ENCODE measurements at regions not wholly inside any gene's neighbourhood (a gene's known extent, or its start where the extent isn't known, plus 50 kb on each side); places are given as distances from the start of the nearest gene placed in this dataset.

DNA sequence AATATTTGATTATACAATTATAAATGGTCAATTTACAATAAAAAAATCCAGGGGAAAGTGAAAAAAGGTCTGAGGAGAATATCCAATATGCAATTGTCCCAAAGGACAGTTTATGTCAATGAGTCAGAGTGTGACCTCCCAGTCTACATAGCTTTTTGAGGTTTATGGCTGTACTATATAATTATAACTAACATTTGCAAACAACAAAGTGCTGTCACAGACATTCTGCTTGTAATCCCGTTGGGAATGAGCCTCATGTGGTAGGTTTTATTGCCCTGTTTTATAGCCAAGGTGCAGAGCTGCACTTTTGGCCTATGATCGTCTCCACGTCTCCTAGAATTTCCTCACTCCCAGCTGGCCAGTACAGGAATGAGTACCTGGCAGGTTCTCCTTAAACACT lies 103.8 kb downstream of the ADSS2 start:
- no peak overlapping the region for H3K27ac ChIP-seq
- no TSS peak for BruUV-seq (replicated peaks)
- ChIA-PET CTCF (no interaction called here), POLR2A (ENCODE audit: unreplicated experiment) (no interaction called here)
- H3K4me2 ChIP-seq = no peak overlapping the region
- intact Hi-C loops (cut with micrococcal nuclease; ENCODE audit: unreplicated experiment) = no loop called here
- H3K9me3 ChIP-seq (ENCODE audit: insufficient read depth, low read depth) = no peaks in the 10 kb centered on the region
- H3K79me2 ChIP-seq (ENCODE audit: low read depth) = no peaks in the 10 kb centered on the region
- no peaks in the 10 kb centered on the region for H3K27me3 ChIP-seq (ENCODE audit: insufficient read depth, low read depth)
- no peak overlapping the region for H3K4me3 ChIP-seq
- no peaks in the 10 kb centered on the region for H3K36me3 ChIP-seq (ENCODE audit: low read depth)
- H3K9me2 ChIP-seq (ENCODE audit: insufficient read depth) = no peaks in the 10 kb centered on the region
- no peaks in the 10 kb centered on the region for H3K4me1 ChIP-seq (replicated peaks; ENCODE audit: insufficient read depth)
- no peaks in the 10 kb centered on the region for H4K20me1 ChIP-seq (ENCODE audit: insufficient read depth)
- H2AFZ ChIP-seq = no peak overlapping the region
- DNase-seq = no peak
- H3F3A ChIP-seq (ENCODE audit: insufficient read depth, low read depth) = no peaks in the 10 kb centered on the region
- no peak for TF ChIP-seq EZH2 (IDR thresholded peaks at IDR 0.05; ENCODE audit: low read depth)
- TF ChIP-seq, protein P1, sequence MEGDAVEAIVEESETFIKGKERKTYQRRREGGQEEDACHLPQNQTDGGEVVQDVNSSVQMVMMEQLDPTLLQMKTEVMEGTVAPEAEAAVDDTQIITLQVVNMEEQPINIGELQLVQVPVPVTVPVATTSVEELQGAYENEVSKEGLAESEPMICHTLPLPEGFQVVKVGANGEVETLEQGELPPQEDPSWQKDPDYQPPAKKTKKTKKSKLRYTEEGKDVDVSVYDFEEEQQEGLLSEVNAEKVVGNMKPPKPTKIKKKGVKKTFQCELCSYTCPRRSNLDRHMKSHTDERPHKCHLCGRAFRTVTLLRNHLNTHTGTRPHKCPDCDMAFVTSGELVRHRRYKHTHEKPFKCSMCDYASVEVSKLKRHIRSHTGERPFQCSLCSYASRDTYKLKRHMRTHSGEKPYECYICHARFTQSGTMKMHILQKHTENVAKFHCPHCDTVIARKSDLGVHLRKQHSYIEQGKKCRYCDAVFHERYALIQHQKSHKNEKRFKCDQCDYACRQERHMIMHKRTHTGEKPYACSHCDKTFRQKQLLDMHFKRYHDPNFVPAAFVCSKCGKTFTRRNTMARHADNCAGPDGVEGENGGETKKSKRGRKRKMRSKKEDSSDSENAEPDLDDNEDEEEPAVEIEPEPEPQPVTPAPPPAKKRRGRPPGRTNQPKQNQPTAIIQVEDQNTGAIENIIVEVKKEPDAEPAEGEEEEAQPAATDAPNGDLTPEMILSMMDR (conservative IDR thresholded peaks at IDR 0.05) = no peak

DNA sequence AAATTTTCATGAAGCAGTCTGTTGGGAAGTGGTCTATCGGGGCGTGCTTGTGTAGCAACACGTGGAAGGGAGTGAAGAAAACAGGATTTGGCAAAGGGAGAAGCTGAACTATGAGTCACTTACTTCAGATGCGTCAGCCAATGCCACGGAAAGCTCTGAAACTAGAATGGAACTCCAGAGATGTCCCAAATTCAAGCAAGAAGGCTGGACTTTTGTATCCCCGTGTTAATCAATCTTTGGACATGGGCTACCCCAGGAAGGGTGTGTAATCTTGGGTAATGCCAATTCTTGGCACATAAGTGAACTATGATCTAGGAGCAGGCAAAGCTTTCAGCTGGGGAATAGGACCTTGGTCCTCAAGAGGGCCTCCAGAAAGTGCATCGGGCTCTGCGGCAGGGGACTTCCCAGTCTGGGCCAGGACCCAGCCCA lies 102.6 kb downstream of the ADSS2 start:
- H3K4me1 ChIP-seq (replicated peaks; ENCODE audit: insufficient read depth) = peaks cover 11% of the 10 kb centered on the region
- no peaks in the 10 kb centered on the region for H3K9me2 ChIP-seq (ENCODE audit: insufficient read depth)
- intact Hi-C loops (cut with micrococcal nuclease; ENCODE audit: unreplicated experiment) = no loop called here
- no peaks in the 10 kb centered on the region for H3K36me3 ChIP-seq (ENCODE audit: low read depth)
- no peak overlapping the region for H3K4me2 ChIP-seq
- H2AFZ ChIP-seq = no peak overlapping the region
- H3K79me2 ChIP-seq (ENCODE audit: low read depth) = no peaks in the 10 kb centered on the region
- no peaks in the 10 kb centered on the region for H4K20me1 ChIP-seq (ENCODE audit: insufficient read depth)
- no peak overlapping the region for H3K27ac ChIP-seq
- no peak overlapping the region for H3K4me3 ChIP-seq
- CTCF ChIA-PET = no interaction called here
- BruUV-seq (replicated peaks) = no TSS peak
- no peak for DNase-seq
- peaks cover 2% of the 10 kb centered on the region for H3F3A ChIP-seq (ENCODE audit: insufficient read depth, low read depth)
- TF ChIP-seq, protein P1 (conservative IDR thresholded peaks at IDR 0.05) = no peak
- no peak for TF ChIP-seq EZH2 (IDR thresholded peaks at IDR 0.05; ENCODE audit: low read depth)
- no peaks in the 10 kb centered on the region for H3K9me3 ChIP-seq (ENCODE audit: insufficient read depth, low read depth)
- H3K27me3 ChIP-seq (ENCODE audit: insufficient read depth, low read depth) = no peaks in the 10 kb centered on the region
- POLR2A ChIA-PET (ENCODE audit: unreplicated experiment) = no interaction called here

DNA sequence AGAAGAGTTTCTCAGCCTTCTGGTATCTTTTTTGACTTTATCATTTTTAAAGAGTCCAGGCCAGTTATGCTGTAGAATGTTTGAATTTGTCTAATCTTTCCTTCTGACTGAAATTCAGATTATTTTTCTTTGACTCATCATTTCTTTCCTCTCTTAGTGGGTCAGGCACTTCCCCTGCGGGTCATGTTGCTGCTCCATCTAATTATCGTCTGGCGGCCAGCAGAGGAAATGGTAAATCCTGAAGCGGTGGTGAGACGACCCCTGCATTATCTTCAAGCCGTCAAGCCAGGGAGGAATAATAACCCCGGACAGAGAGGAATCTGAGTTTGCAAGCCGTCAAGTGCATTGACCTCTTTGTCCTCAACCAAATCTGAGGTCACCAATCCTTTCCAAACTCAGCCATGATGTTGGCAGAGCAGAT lies 102.1 kb downstream of the ADSS2 start:
- H3K4me2 ChIP-seq = no peak overlapping the region
- H3K9me3 ChIP-seq (ENCODE audit: insufficient read depth, low read depth) = no peaks in the 10 kb centered on the region
- ChIA-PET POLR2A (ENCODE audit: unreplicated experiment) (no interaction called here), CTCF (no interaction called here)
- H3K36me3 ChIP-seq (ENCODE audit: low read depth) = no peaks in the 10 kb centered on the region
- H3K79me2 ChIP-seq (ENCODE audit: low read depth) = no peaks in the 10 kb centered on the region
- no peak overlapping the region for H3K4me3 ChIP-seq
- intact Hi-C loops (cut with micrococcal nuclease; ENCODE audit: unreplicated experiment) = loop anchor here (5.0 kb wide), 1 partner anchor 47 kb away; no protein-coding TSS in a partner anchor
- H4K20me1 ChIP-seq (ENCODE audit: insufficient read depth) = no peaks in the 10 kb centered on the region
- peaks cover 16% of the 10 kb centered on the region for H3K4me1 ChIP-seq (replicated peaks; ENCODE audit: insufficient read depth)
- no peaks in the 10 kb centered on the region for H3K27me3 ChIP-seq (ENCODE audit: insufficient read depth, low read depth)
- H3K9me2 ChIP-seq (ENCODE audit: insufficient read depth) = no peaks in the 10 kb centered on the region
- DNase-seq = no peak
- no peak overlapping the region for H3K27ac ChIP-seq
- H2AFZ ChIP-seq = no peak overlapping the region
- TF ChIP-seq, protein P1 (conservative IDR thresholded peaks at IDR 0.05) = no peak
- no peak for TF ChIP-seq EZH2 (IDR thresholded peaks at IDR 0.05; ENCODE audit: low read depth)
- no TSS peak for BruUV-seq (replicated peaks)
- peaks cover 6% of the 10 kb centered on the region for H3F3A ChIP-seq (ENCODE audit: insufficient read depth, low read depth)

All from PC-9 (cell line).